ENCODE measurements at regions not wholly inside any gene's neighbourhood (a gene's known extent, or its start where the extent isn't known, plus 50 kb on each side); places are given as distances from the start of the nearest gene placed in this dataset.

DNA sequence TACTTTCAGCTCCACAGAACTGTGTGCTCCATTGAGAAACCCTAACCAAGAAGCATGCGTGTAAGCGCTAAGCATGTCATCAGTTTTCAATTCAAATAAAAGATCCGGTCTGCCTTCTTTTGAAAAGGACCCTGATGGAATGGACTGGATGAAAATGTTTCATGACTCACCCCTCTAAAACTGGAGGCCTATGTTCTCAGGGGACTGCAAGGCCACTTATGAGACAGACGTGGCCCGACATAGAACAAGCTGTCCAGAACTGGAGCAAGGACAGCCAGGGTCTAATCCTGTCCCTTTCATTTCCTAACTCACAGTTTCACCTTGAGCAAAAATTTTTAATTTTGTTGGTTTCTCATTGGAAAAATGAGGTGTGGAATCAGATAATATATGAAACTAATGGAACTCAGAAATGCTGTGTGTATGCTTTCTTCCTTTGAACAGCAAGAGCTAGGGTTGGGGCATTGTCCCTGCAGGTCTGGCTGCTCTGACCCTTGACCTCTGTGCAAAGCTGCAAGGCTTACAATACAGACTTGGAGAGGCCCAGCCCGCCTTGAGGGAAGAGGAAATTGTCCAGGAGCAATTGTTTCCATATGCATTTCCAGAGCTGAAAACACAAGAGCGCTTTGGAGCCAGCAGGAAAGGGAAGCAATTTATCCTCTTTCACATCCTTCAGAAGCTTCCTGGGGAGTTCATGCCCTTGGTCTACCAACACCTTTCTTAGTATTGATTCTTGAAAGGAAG is 553.4 kb upstream of the KLF12 start:
- Histone ChIP-seq H3K4me1 (ENCODE audit: insufficient read depth) (peaks cover 7% of the 10 kb centered on the region; the same call in 1 of the 2 replicates), H3F3A (replicated peaks; ENCODE audit: low read depth) (no peaks in the 10 kb centered on the region), H3K27me3 (ENCODE audit: insufficient read depth) (no peaks in the 10 kb centered on the region), H3K36me3 (ENCODE audit: insufficient read depth) (no peaks in the 10 kb centered on the region; the same call in 1 of the 2 replicates), H4K20me1 (replicated peaks; ENCODE audit: insufficient read depth) (no peaks in the 10 kb centered on the region), H3K4me3 (no peak overlapping the region), H3K79me2 (replicated peaks; ENCODE audit: insufficient read depth) (no peaks in the 10 kb centered on the region), H3K9me2 (ENCODE audit: insufficient read depth) (no peaks in the 10 kb centered on the region; the same call in 1 of the 2 replicates), H3K27ac (ENCODE audit: low read depth) (no peak overlapping the region), H2AFZ (peak overlapping the region; percentile 60; the same call in 1 of the 2 replicates), H3K4me2 (no peak overlapping the region)
- TF ChIP-seq EZH2phosphoT487 (IDR thresholded peaks at IDR 0.05; ENCODE audit: unreplicated experiment) (no peak), ZNF114 (CRISPR knock-in tag; IDR thresholded peaks at IDR 0.05) (no peak), EZH2 (IDR thresholded peaks at IDR 0.05; ENCODE audit: low read depth, unreplicated experiment) (no peak), POLR2AphosphoS5 (IDR thresholded peaks at IDR 0.05; ENCODE audit: low read depth) (no peak)
- TF ChIP-seq, protein P1, sequence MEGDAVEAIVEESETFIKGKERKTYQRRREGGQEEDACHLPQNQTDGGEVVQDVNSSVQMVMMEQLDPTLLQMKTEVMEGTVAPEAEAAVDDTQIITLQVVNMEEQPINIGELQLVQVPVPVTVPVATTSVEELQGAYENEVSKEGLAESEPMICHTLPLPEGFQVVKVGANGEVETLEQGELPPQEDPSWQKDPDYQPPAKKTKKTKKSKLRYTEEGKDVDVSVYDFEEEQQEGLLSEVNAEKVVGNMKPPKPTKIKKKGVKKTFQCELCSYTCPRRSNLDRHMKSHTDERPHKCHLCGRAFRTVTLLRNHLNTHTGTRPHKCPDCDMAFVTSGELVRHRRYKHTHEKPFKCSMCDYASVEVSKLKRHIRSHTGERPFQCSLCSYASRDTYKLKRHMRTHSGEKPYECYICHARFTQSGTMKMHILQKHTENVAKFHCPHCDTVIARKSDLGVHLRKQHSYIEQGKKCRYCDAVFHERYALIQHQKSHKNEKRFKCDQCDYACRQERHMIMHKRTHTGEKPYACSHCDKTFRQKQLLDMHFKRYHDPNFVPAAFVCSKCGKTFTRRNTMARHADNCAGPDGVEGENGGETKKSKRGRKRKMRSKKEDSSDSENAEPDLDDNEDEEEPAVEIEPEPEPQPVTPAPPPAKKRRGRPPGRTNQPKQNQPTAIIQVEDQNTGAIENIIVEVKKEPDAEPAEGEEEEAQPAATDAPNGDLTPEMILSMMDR (conservative IDR thresholded peaks at IDR 0.05; ENCODE audit: low read depth in 2 of 2) = no peak
- TF ChIP-seq, protein P2, sequence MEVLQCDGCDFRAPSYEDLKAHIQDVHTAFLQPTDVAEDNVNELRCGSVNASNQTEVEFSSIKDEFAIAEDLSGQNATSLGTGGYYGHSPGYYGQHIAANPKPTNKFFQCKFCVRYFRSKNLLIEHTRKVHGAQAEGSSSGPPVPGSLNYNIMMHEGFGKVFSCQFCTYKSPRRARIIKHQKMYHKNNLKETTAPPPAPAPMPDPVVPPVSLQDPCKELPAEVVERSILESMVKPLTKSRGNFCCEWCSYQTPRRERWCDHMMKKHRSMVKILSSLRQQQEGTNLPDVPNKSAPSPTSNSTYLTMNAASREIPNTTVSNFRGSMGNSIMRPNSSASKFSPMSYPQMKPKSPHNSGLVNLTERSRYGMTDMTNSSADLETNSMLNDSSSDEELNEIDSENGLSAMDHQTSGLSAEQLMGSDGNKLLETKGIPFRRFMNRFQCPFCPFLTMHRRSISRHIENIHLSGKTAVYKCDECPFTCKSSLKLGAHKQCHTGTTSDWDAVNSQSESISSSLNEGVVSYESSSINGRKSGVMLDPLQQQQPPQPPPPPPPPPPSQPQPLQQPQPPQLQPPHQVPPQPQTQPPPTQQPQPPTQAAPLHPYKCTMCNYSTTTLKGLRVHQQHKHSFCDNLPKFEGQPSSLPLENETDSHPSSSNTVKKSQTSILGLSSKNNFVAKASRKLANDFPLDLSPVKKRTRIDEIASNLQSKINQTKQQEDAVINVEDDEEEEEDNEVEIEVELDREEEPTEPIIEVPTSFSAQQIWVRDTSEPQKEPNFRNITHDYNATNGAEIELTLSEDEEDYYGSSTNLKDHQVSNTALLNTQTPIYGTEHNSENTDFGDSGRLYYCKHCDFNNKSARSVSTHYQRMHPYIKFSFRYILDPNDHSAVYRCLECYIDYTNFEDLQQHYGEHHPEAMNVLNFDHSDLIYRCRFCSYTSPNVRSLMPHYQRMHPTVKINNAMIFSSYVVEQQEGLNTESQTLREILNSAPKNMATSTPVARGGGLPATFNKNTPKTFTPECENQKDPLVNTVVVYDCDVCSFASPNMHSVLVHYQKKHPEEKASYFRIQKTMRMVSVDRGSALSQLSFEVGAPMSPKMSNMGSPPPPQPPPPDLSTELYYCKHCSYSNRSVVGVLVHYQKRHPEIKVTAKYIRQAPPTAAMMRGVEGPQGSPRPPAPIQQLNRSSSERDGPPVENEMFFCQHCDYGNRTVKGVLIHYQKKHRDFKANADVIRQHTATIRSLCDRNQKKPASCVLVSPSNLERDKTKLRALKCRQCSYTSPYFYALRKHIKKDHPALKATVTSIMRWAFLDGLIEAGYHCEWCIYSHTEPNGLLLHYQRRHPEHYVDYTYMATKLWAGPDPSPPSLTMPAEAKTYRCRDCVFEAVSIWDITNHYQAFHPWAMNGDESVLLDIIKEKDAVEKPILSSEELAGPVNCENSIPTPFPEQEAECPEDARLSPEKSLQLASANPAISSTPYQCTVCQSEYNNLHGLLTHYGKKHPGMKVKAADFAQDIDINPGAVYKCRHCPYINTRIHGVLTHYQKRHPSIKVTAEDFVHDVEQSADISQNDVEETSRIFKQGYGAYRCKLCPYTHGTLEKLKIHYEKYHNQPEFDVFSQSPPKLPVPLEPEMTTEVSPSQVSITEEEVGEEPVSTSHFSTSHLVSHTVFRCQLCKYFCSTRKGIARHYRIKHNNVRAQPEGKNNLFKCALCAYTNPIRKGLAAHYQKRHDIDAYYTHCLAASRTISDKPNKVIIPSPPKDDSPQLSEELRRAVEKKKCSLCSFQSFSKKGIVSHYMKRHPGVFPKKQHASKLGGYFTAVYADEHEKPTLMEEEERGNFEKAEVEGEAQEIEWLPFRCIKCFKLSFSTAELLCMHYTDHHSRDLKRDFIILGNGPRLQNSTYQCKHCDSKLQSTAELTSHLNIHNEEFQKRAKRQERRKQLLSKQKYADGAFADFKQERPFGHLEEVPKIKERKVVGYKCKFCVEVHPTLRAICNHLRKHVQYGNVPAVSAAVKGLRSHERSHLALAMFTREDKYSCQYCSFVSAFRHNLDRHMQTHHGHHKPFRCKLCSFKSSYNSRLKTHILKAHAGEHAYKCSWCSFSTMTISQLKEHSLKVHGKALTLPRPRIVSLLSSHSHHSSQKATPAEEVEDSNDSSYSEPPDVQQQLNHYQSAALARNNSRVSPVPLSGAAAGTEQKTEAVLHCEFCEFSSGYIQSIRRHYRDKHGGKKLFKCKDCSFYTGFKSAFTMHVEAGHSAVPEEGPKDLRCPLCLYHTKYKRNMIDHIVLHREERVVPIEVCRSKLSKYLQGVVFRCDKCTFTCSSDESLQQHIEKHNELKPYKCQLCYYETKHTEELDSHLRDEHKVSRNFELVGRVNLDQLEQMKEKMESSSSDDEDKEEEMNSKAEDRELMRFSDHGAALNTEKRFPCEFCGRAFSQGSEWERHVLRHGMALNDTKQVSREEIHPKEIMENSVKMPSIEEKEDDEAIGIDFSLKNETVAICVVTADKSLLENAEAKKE (CRISPR knock-in tag; IDR thresholded peaks at IDR 0.05) = no peak
- peaks cover 5% of the 10 kb centered on the region; the same call in 2 of the 3 replicates for H3K4me1 Mint-ChIP-seq
- H3K27me3 Mint-ChIP-seq (ENCODE audit: insufficient read depth, low read depth, poor library complexity) = no peaks in the 10 kb centered on the region
- H3K9me3 Mint-ChIP-seq = peaks cover 7% of the 10 kb centered on the region
- no peak overlapping the region for H3K27ac Mint-ChIP-seq
- no peak for ATAC-seq
- DNase-seq (ENCODE audit: low spot score) = peak; percentile 3
- H3K36me3 Mint-ChIP-seq (ENCODE audit: low read depth) = no peaks in the 10 kb centered on the region; the same call in 2 of the 3 replicates
- no peak overlapping the region for H3K4me3 Mint-ChIP-seq
